Stomach (tissue), 8 donors: ENCODE measurements at regions not wholly inside any gene's neighbourhood (a gene's known extent, or its start where the extent isn't known, plus 50 kb on each side); places are given as distances from the start of the nearest gene placed in this dataset.
"Not testable (repeated sequence)": the region's sequence is repeated elsewhere in the genome, so short reads cannot be mapped to it uniquely, and the experiment has no call there.

ENCODE experiments used
- DNase-seq, 2 donors: peaks; one replicate each; pipeline versions ENCODE4 v3.0.0 to v3.0.0-alpha.2; 2013 to 2019
- H3K27ac ChIP-seq, 5 donors: fragments of 200-600 bp in 4 of 5; sonication (generic) in 4 of 5; one replicate each; pipeline ENCODE4 v1.5.1; 2013 to 2019; ENCODE audit warnings: mild to moderate bottlenecking in 1 of 5, moderate library complexity in 1 of 5
- H3K27me3 ChIP-seq, 3 donors: fragments of 200-600 bp; sonication (generic); one replicate each; pipeline ENCODE4 v1.5.1; 2017 to 2019; ENCODE audit warnings: mixed run types in 1 of 3
- H3K36me3 ChIP-seq, 4 donors: fragments of 200-600 bp; sonication (generic); 1 replicate in 3 of 4; 2 replicates in 1 of 4; pipeline ENCODE4 v1.5.1; 2016 to 2019
- H3K4me1 ChIP-seq, 4 donors: fragments of 200-600 bp; sonication (generic); one replicate each; pipeline ENCODE4 v1.5.1; 2016 to 2019
- H3K4me3 ChIP-seq, 4 donors: fragments of 200-600 bp; sonication (generic) in 3 of 4; one replicate each; pipeline ENCODE4 v1.5.1; 2016 to 2019; ENCODE audit warnings: mild to moderate bottlenecking in 1 of 4
- H3K9me3 ChIP-seq, 4 donors: fragments of 200-600 bp; sonication (generic); one replicate each; pipeline ENCODE4 v1.5.1; 2016 to 2019
- EP300 ChIP-seq: sonication (generic); formaldehyde crosslinking; IDR thresholded peaks from one replicate; pipeline ENCODE4 v1.6.1; 2017; ENCODE audit warnings: antibody characterized with exemption
- POLR2A ChIP-seq, 4 donors: fragments of 450-650 bp; IDR thresholded peaks; one replicate each; pipeline ENCODE4 v1.6.1; 2016; ENCODE audit warnings: antibody characterized with exemption in 4 of 4, control low read depth in 2 of 4, mild to moderate bottlenecking in 1 of 4, moderate library complexity in 1 of 4
- POLR2AphosphoS5 ChIP-seq, 3 donors: sonication (generic); formaldehyde crosslinking; IDR thresholded peaks; one replicate each; pipeline ENCODE4 v1.6.1; 2016; ENCODE audit warnings: antibody characterized with exemption in 3 of 3
- WGBS, 5 donors: extraction: QIAGEN DNeasy Blood & Tissue Kit in 3 of 5; methylation state at CpG; one replicate each; pipeline versions ENCODE4 v1.1.5 to v1.1.7; 2013 to 2018; 5-methylcytosine and 5-hydroxymethylcytosine counted together
- intact Hi-C: fragments of 100-400 bp; cut with DNase I; formaldehyde crosslinking; loops from one replicate; pipeline ENCODE4 v1.15.1; 2023; ENCODE audit warnings: low total_unique reads
- TF ChIP-seq, protein P1 (sequence below), 7 experiments: fragments of 450-650 bp in 4 of 7; fragments of 200-600 bp in 3 of 7; sonication (generic) in 3 of 7; IDR thresholded peaks; one replicate each; pipeline ENCODE4 v1.5.1; 2016 to 2019; ENCODE audit warnings: antibody characterized with exemption in 7 of 7, control low read depth in 2 of 7, mild to moderate bottlenecking in 1 of 7
- donor health status: healthy with polysubstance abuse.
- donor health status: Bipolar disorder and iron deficiency.
- donor health status: healthy.

- H3K27me3 ChIP-seq, H3K36me3 ChIP-seq, H3K27ac ChIP-seq, H3K4me3 ChIP-seq, H3K4me1 ChIP-seq, DNase-seq, H3K9me3 ChIP-seq, intact Hi-C loops: not testable (repeated sequence)
- WGBS, 5 donors = 80% methylated on average over 1 of the region's 4 CpGs; no CpG with 5 or more reads in 4 of the 5 donors
Measured at GRCh38 chr5:71343994-71344393, 111.5 kb upstream of the BDP1 start.

GRCh38 chr5:71372601-71373000 lies 82.8 kb upstream of the BDP1 start:
- not testable (repeated sequence) for H3K4me1 ChIP-seq
- 66 to 79% (median 72%) methylated on average over 5 to 6 of the region's 6 CpGs for WGBS, 5 donors

GRCh38 chr5:71373054-71373734 lies 82.3 kb upstream of the BDP1 start:
- H3K9me3 ChIP-seq, H3K27me3 ChIP-seq, H3K4me3 ChIP-seq, H3K27ac ChIP-seq, H3K4me1 ChIP-seq, DNase-seq, H3K36me3 ChIP-seq, intact Hi-C loops: not testable (repeated sequence)
- WGBS, 5 donors = 28 to 45% (median 42%) methylated on average over 8 to 9 of the region's 9 CpGs

More at GRCh38 chr5:71372601-71373000, 82.8 kb upstream of the BDP1 start:
- H3K27me3 ChIP-seq, DNase-seq, H3K9me3 ChIP-seq, H3K4me3 ChIP-seq, H3K36me3 ChIP-seq, intact Hi-C loops, H3K27ac ChIP-seq: not testable (repeated sequence)

DNA sequence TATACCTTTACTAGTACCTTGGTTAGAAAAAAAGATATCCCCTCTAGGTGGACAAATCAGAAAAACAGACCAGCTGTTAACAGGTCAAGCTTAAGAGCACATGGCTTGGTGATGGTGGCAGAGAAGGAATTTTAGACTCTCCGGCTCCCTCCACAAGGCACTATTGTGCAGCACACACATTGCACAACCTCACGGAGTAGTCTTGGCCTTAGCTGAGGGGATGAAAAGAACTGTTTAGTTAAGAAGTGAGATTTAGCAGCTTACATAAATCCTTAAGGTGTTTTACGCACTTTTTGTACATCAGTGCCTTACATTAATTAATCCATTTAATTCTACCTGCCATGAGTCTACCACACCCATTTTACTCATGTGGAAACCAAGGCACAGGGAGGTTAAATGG lies 71.2 kb upstream of the BDP1 start:
- H3K4me1 ChIP-seq, H3K27ac ChIP-seq, H3K36me3 ChIP-seq, intact Hi-C loops, DNase-seq, H3K4me3 ChIP-seq, H3K9me3 ChIP-seq, H3K27me3 ChIP-seq: not testable (repeated sequence)
- WGBS, 5 donors = 74 to 81% (median 79%) methylated on average over 3 of the region's 3 CpGs

GRCh38 chr5:71384706-71385105 lies 70.7 kb upstream of the BDP1 start:
- intact Hi-C loops = no loop called here
- TF ChIP-seq POLR2AphosphoS5 (IDR thresholded peaks at IDR 0.05) (no peak), POLR2A (IDR thresholded peaks at IDR 0.05) (no peak), EP300 (no peak)
- TF ChIP-seq, protein P1, sequence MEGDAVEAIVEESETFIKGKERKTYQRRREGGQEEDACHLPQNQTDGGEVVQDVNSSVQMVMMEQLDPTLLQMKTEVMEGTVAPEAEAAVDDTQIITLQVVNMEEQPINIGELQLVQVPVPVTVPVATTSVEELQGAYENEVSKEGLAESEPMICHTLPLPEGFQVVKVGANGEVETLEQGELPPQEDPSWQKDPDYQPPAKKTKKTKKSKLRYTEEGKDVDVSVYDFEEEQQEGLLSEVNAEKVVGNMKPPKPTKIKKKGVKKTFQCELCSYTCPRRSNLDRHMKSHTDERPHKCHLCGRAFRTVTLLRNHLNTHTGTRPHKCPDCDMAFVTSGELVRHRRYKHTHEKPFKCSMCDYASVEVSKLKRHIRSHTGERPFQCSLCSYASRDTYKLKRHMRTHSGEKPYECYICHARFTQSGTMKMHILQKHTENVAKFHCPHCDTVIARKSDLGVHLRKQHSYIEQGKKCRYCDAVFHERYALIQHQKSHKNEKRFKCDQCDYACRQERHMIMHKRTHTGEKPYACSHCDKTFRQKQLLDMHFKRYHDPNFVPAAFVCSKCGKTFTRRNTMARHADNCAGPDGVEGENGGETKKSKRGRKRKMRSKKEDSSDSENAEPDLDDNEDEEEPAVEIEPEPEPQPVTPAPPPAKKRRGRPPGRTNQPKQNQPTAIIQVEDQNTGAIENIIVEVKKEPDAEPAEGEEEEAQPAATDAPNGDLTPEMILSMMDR (IDR thresholded peaks at IDR 0.05) = no peak
- no peak for DNase-seq

GRCh38 chr5:71385208-71385607 lies 70.2 kb upstream of the BDP1 start:
- H3K36me3 ChIP-seq, intact Hi-C loops: not testable (repeated sequence)
- 28 to 41% (median 37%) methylated on average over 9 of the region's 9 CpGs for whole genome bisulfite sequencing, 5 donors

More at GRCh38 chr5:71384706-71385105, 70.7 kb upstream of the BDP1 start:
- no peaks in the 10 kb centered on the region for H3K4me1 ChIP-seq
- H3K36me3 ChIP-seq = no peaks in the 10 kb centered on the region
- no peaks in the 10 kb centered on the region for H3K9me3 ChIP-seq
- H3K27me3 ChIP-seq = no peaks in the 10 kb centered on the region
- WGBS, 5 donors = 12 to 14% (median 13%) methylated on average over 1 of the region's 1 CpG
- H3K4me3 ChIP-seq = no peak overlapping the region
- H3K27ac ChIP-seq = no peak overlapping the region

DNA sequence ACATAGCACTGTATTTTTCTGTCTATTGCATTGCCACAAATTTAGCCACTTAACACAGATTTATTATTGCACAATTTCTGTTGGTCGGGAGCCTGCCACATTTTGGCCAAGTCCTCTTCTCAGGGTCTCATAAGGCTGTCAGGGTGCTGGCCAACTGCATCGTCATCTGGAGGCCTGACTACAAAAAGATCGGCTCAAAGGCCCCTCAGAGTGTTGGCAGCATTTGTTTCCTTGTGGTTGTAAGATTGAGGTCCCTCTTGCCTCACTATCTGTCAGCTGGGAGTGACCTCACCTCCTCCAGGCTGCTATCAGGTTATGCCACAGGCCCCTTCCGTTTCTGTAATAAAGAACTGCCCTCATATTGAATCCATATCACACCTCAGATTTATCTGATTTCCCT lies 67.3 kb upstream of the BDP1 start:
- WGBS, 5 donors = 43 to 52% (median 44%) methylated on average over 4 of the region's 4 CpGs
- intact Hi-C loops, H3K9me3 ChIP-seq, H3K4me3 ChIP-seq, H3K36me3 ChIP-seq, H3K27me3 ChIP-seq, H3K27ac ChIP-seq, H3K4me1 ChIP-seq: not testable (repeated sequence)
- DNase-seq = peak in 1 of 2 donors; percentile 4

More at GRCh38 chr5:71385208-71385607, 70.2 kb upstream of the BDP1 start:
- H3K4me3 ChIP-seq, H3K4me1 ChIP-seq, H3K27ac ChIP-seq, H3K9me3 ChIP-seq, H3K27me3 ChIP-seq: not testable (repeated sequence)
- peak in 1 of 2 donors; percentile 17 for DNase-seq

- H3K27me3 ChIP-seq, H3K9me3 ChIP-seq, H3K27ac ChIP-seq, DNase-seq, H3K36me3 ChIP-seq, H3K4me3 ChIP-seq, intact Hi-C loops, H3K4me1 ChIP-seq: not testable (repeated sequence)
- 40 to 75% (median 48%) methylated on average over 4 to 5 of the region's 8 CpGs for WGBS, 5 donors
Measured at GRCh38 chr5:71398400-71398799, 57.1 kb upstream of the BDP1 start.

DNA sequence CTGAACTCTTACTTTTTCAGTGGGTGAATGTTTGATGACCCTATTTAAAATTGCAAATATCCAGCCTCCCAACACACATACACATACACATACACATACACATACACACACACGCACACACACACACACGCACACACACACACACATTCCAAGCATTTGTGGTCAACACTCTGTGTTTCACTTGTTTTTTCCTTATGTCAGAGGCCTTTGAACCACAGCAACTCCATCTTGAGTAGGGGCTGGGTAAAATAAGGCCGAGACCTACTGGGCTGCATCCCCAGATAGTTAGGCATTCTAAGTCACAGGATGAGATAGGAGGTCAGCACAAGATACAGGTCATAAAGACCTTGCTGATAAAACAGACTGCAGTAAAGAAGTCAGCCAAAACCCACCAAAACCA lies 56.6 kb upstream of the BDP1 start:
- H3K4me3 ChIP-seq, H3K36me3 ChIP-seq, intact Hi-C loops, H3K27me3 ChIP-seq, H3K9me3 ChIP-seq, H3K27ac ChIP-seq, H3K4me1 ChIP-seq, DNase-seq: not testable (repeated sequence)
- 81 to 100% (median 88%) methylated on average over 3 of the region's 3 CpGs for WGBS, 5 donors

GRCh38 chr5:71399443-71399842 lies 56.0 kb upstream of the BDP1 start:
- intact Hi-C loops, H3K36me3 ChIP-seq, H3K9me3 ChIP-seq, H3K4me1 ChIP-seq, DNase-seq, H3K27me3 ChIP-seq, H3K4me3 ChIP-seq, H3K27ac ChIP-seq: not testable (repeated sequence)
- 45 to 71% (median 63%) methylated on average over 2 to 3 of the region's 3 CpGs for WGBS, 5 donors

DNA sequence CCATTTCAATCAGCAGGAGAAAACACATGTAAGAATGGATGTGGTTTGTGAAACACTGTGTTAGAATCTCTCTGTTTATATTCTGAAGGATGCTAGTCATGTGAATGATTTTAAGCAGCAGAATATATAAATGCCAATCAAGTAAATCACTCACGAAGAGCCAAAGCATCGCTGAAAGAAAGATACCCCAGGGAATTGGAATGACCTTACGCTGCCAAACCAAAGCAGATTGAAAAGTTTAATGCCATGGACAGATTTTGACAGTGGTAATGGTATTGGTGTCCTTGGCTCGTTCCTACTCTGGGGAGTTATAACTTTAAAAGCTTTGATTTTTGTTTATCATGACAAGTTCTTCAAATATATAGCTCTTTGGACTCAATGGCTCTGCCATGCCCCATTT lies 54.8 kb upstream of the BDP1 start:
- H3K27me3 ChIP-seq, intact Hi-C loops, H3K4me3 ChIP-seq, H3K9me3 ChIP-seq, H3K36me3 ChIP-seq, H3K27ac ChIP-seq, DNase-seq, H3K4me1 ChIP-seq: not testable (repeated sequence)
- WGBS, 5 donors = 82 to 85% (median 85%) methylated on average over 4 of the region's 4 CpGs
